Fibroblast of skin of left quadriceps (primary cell): ENCODE measurements at regions not wholly inside any gene's neighbourhood (a gene's known extent, or its start where the extent isn't known, plus 50 kb on each side); places are given as distances from the start of the nearest gene placed in this dataset.

ENCODE experiments used
- DNase-seq, 2 experiments: peaks; one replicate each; pipeline ENCODE4 v3.0.0-alpha.2; 2013; ENCODE audit warnings: low read depth in 2 of 2

- DNase-seq: no peak
Observed at GRCh38 chr7:81606078-81606863, 163.6 kb downstream of the HGF start.

- no peak for DNase-seq
Observed at GRCh38 chr7:81605493-81605892, 164.4 kb downstream of the HGF start.

GRCh38 chr7:81604808-81605174 is 165.1 kb downstream of the HGF start:
- no peak for DNase-seq

- no peak for DNase-seq
Observed at GRCh38 chr7:81604075-81604807, 165.6 kb downstream of the HGF start.

GRCh38 chr7:81600608-81601007 is 169.2 kb downstream of the HGF start:
- DNase-seq: no peak

GRCh38 chr7:81598951-81599350 is 170.9 kb downstream of the HGF start:
- DNase-seq: no peak

- DNase-seq: no peak
Observed at GRCh38 chr7:81594767-81595166, 175.1 kb downstream of the HGF start.

GRCh38 chr7:81590131-81590530 is 179.7 kb downstream of the HGF start:
- DNase-seq: no peak

- DNase-seq: no peak
Observed at GRCh38 chr7:81584667-81585066, 185.2 kb downstream of the HGF start.

- DNase-seq: peak in 1 of 2 experiments; percentile 20
Observed at GRCh38 chr7:81583882-81584533, 185.8 kb downstream of the HGF start.

- DNase-seq: no peak
Observed at GRCh38 chr7:81583090-81583489, 186.8 kb downstream of the HGF start.

GRCh38 chr7:81577642-81578340 is 192.1 kb downstream of the HGF start:
- DNase-seq: no peak

- no peak for DNase-seq
Observed at GRCh38 chr7:81574723-81575326, 195.0 kb downstream of the HGF start.

- no peak for DNase-seq
Observed at GRCh38 chr7:81573932-81574331, 195.9 kb downstream of the HGF start.

GRCh38 chr7:81573128-81573527 is 196.7 kb downstream of the HGF start:
- no peak for DNase-seq

GRCh38 chr7:81562581-81562980 is 207.3 kb downstream of the HGF start:
- DNase-seq: no peak

GRCh38 chr7:81560708-81561107 is 209.1 kb downstream of the HGF start:
- no peak for DNase-seq

- DNase-seq: no peak
Observed at GRCh38 chr7:81549484-81550016, 220.3 kb downstream of the HGF start.

- no peak for DNase-seq
Observed at GRCh38 chr7:81534996-81535395, 234.9 kb downstream of the HGF start.

- no peak for DNase-seq
Observed at GRCh38 chr7:81534446-81534845, 235.4 kb downstream of the HGF start.

- no peak for DNase-seq
Observed at GRCh38 chr7:81533931-81534330, 235.9 kb downstream of the HGF start.
